ENCODE measurements at regions not wholly inside any gene's neighbourhood (a gene's known extent, or its start where the extent isn't known, plus 50 kb on each side); places are given as distances from the start of the nearest gene placed in this dataset.

- 10 to 33% methylated on average over 1 of the region's 1 CpG for whole genome bisulfite sequencing, 2 experiments (ENCODE audit: low coverage in 1 of 2, low lambda C conversion rate in 2 of 2, missing lambda C conversion rate in 2 of 2)
- in situ Hi-C loops (cut with MboI) = no loop called here
- H3K36me3 ChIP-seq (ENCODE audit: low read depth) = no peaks in the 10 kb centered on the region
- no peaks in the 10 kb centered on the region for H3F3A ChIP-seq (ENCODE audit: insufficient read depth)
- H3K79me2 ChIP-seq (ENCODE audit: insufficient read depth) = no peaks in the 10 kb centered on the region
- H3K4me3 ChIP-seq = no peak overlapping the region
- no peak overlapping the region for H3K4me2 ChIP-seq (ENCODE audit: unreplicated experiment)
- DNase-seq = peak; percentile 28
- H3K4me1 ChIP-seq (ENCODE audit: insufficient read depth) = no peaks in the 10 kb centered on the region
- no peak overlapping the region for H2AFZ ChIP-seq
- H3K9ac ChIP-seq = no peak overlapping the region
- no peak for TF ChIP-seq EZH2phosphoT487 (IDR thresholded peaks at IDR 0.05; ENCODE audit: insufficient read depth, low read depth)
- TF ChIP-seq EZH2 (IDR thresholded peaks at IDR 0.05; ENCODE audit: insufficient read depth, poor library complexity, severe bottlenecking) = no peak
- no peaks in the 10 kb centered on the region for H3K27me3 ChIP-seq (replicated peaks; ENCODE audit: insufficient read depth)
- no peaks in the 10 kb centered on the region for H3K9me2 ChIP-seq (ENCODE audit: insufficient read depth)
- no peaks in the 10 kb centered on the region for H3K9me3 ChIP-seq (ENCODE audit: low read depth)
- H4K20me1 ChIP-seq (ENCODE audit: insufficient read depth) = no peaks in the 10 kb centered on the region
- no peak overlapping the region for H3K27ac ChIP-seq
These were observed 110.9 kb upstream of the CCDC150 start for GRCh38 chr2:196528486-196529223.

- in situ Hi-C loops (cut with MboI) = no loop called here
These were observed 108.6 kb upstream of the CCDC150 start for GRCh38 chr2:196530910-196531309.

GRCh38 chr2:196533772-196534397 is 105.6 kb upstream of the CCDC150 start:
- no peaks in the 10 kb centered on the region for H3F3A ChIP-seq (ENCODE audit: insufficient read depth)
- WGBS, 2 experiments (ENCODE audit: low coverage in 1 of 2, low lambda C conversion rate in 2 of 2, missing lambda C conversion rate in 2 of 2) = 95 to 96% methylated on average over 3 of the region's 3 CpGs
- H2AFZ ChIP-seq = no peak overlapping the region
- H3K9me2 ChIP-seq (ENCODE audit: insufficient read depth) = no peaks in the 10 kb centered on the region
- TF ChIP-seq EZH2phosphoT487 (IDR thresholded peaks at IDR 0.05; ENCODE audit: insufficient read depth, low read depth) (no peak), EZH2 (IDR thresholded peaks at IDR 0.05; ENCODE audit: insufficient read depth, poor library complexity, severe bottlenecking) (no peak)
- H3K27ac ChIP-seq = no peak overlapping the region
- H3K9ac ChIP-seq = no peak overlapping the region
- no peaks in the 10 kb centered on the region for H4K20me1 ChIP-seq (ENCODE audit: insufficient read depth)
- H3K36me3 ChIP-seq (ENCODE audit: low read depth) = no peaks in the 10 kb centered on the region
- H3K4me3 ChIP-seq = no peak overlapping the region
- no peak overlapping the region for H3K4me2 ChIP-seq (ENCODE audit: unreplicated experiment)
- DNase-seq = no peak
- H3K27me3 ChIP-seq (replicated peaks; ENCODE audit: insufficient read depth) = no peaks in the 10 kb centered on the region
- in situ Hi-C loops (cut with MboI) = no loop called here
- no peaks in the 10 kb centered on the region for H3K9me3 ChIP-seq (ENCODE audit: low read depth)
- no peaks in the 10 kb centered on the region for H3K4me1 ChIP-seq (ENCODE audit: insufficient read depth)
- no peaks in the 10 kb centered on the region for H3K79me2 ChIP-seq (ENCODE audit: insufficient read depth)

More at GRCh38 chr2:196530910-196531309, 108.6 kb upstream of the CCDC150 start:
- no peak overlapping the region for H3K9ac ChIP-seq
- no peak overlapping the region for H3K4me3 ChIP-seq
- WGBS, 2 experiments (ENCODE audit: low coverage in 1 of 2, low lambda C conversion rate in 2 of 2, missing lambda C conversion rate in 2 of 2) = 97 to 98% methylated on average over 4 of the region's 4 CpGs
- H3K79me2 ChIP-seq (ENCODE audit: insufficient read depth) = no peaks in the 10 kb centered on the region
- H3K4me1 ChIP-seq (ENCODE audit: insufficient read depth) = no peaks in the 10 kb centered on the region
- no peaks in the 10 kb centered on the region for H3K9me3 ChIP-seq (ENCODE audit: low read depth)
- H3K9me2 ChIP-seq (ENCODE audit: insufficient read depth) = no peaks in the 10 kb centered on the region
- no peak for TF ChIP-seq EZH2 (IDR thresholded peaks at IDR 0.05; ENCODE audit: insufficient read depth, poor library complexity, severe bottlenecking)
- TF ChIP-seq EZH2phosphoT487 (IDR thresholded peaks at IDR 0.05; ENCODE audit: insufficient read depth, low read depth) = no peak
- no peaks in the 10 kb centered on the region for H3K36me3 ChIP-seq (ENCODE audit: low read depth)
- H3K4me2 ChIP-seq (ENCODE audit: unreplicated experiment) = no peak overlapping the region
- H3K27me3 ChIP-seq (replicated peaks; ENCODE audit: insufficient read depth) = no peaks in the 10 kb centered on the region
- H3F3A ChIP-seq (ENCODE audit: insufficient read depth) = no peaks in the 10 kb centered on the region
- H4K20me1 ChIP-seq (ENCODE audit: insufficient read depth) = no peaks in the 10 kb centered on the region
- H3K27ac ChIP-seq = no peak overlapping the region
- DNase-seq = no peak
- no peak overlapping the region for H2AFZ ChIP-seq

- WGBS, 2 experiments (ENCODE audit: low coverage in 1 of 2, low lambda C conversion rate in 2 of 2, missing lambda C conversion rate in 2 of 2) = 95 to 97% methylated on average over 5 of the region's 5 CpGs
- Histone ChIP-seq H3K27ac (no peak overlapping the region), H3F3A (ENCODE audit: insufficient read depth) (no peaks in the 10 kb centered on the region), H2AFZ (no peak overlapping the region), H3K4me2 (ENCODE audit: unreplicated experiment) (no peak overlapping the region), H3K9me3 (ENCODE audit: low read depth) (no peaks in the 10 kb centered on the region), H3K79me2 (ENCODE audit: insufficient read depth) (no peaks in the 10 kb centered on the region), H3K4me3 (no peak overlapping the region), H3K4me1 (ENCODE audit: insufficient read depth) (no peaks in the 10 kb centered on the region), H3K36me3 (ENCODE audit: low read depth) (no peaks in the 10 kb centered on the region), H3K9ac (no peak overlapping the region), H4K20me1 (ENCODE audit: insufficient read depth) (no peaks in the 10 kb centered on the region), H3K9me2 (ENCODE audit: insufficient read depth) (no peaks in the 10 kb centered on the region), H3K27me3 (replicated peaks; ENCODE audit: insufficient read depth) (no peaks in the 10 kb centered on the region)
- DNase-seq = no peak
- in situ Hi-C loops (cut with MboI) = no loop called here
- TF ChIP-seq EZH2 (IDR thresholded peaks at IDR 0.05; ENCODE audit: insufficient read depth, poor library complexity, severe bottlenecking) (no peak), EZH2phosphoT487 (IDR thresholded peaks at IDR 0.05; ENCODE audit: insufficient read depth, low read depth) (no peak)
These were observed 105.0 kb upstream of the CCDC150 start for GRCh38 chr2:196534495-196534894.

All from GM23248 (cell line).